Left lung (tissue), 4 donors: ENCODE measurements at regions not wholly inside any gene's neighbourhood (a gene's known extent, or its start where the extent isn't known, plus 50 kb on each side); places are given as distances from the start of the nearest gene placed in this dataset.

Experiments used
- ATAC-seq: fragments of 200-7000 bp; cut with Tn5 transposase; one replicate; pipeline ENCODE4 v1.9.1; 2020; ENCODE audit warnings: moderate library complexity
- DNase-seq, 4 donors: peaks; one replicate each; pipeline ENCODE4 v3.0.0-alpha.2; 2013 to 2020
- H3K27ac ChIP-seq, 2 donors: fragments of 200-600 bp; sonication (generic) in 1 of 2; one replicate each; pipeline versions ENCODE4 v1.5.0 to v1.8.0; 2020 to 2021
- H3K27me3 ChIP-seq, 2 donors: fragments of 200-600 bp; sonication (generic) in 1 of 2; one replicate each; pipeline versions ENCODE4 v1.5.0 to v1.8.0; 2020 to 2021
- H3K36me3 ChIP-seq, 2 donors: fragments of 200-600 bp; sonication (generic) in 1 of 2; one replicate each; pipeline versions ENCODE4 v1.5.0 to v1.8.0; 2020 to 2021
- H3K4me1 ChIP-seq, 2 donors: fragments of 200-600 bp; one replicate each; pipeline ENCODE4 v1.8.0; 2021
- H3K4me3 ChIP-seq, 2 donors: fragments of 200-600 bp; sonication (generic) in 1 of 2; one replicate each; pipeline versions ENCODE4 v1.5.0 to v1.8.0; 2020 to 2021; ENCODE audit warnings: mild to moderate bottlenecking in 1 of 2
- H3K9me3 ChIP-seq, 2 donors: fragments of 200-600 bp; sonication (generic) in 1 of 2; one replicate each; pipeline versions ENCODE4 v1.5.0 to v1.8.0; 2020 to 2021
- intact Hi-C, 2 donors: fragments of 100-400 bp; cut with DNase I; formaldehyde crosslinking; loops; one replicate each; pipeline versions ENCODE4 v1.11.2 to v1.14.2; 2022
- TF ChIP-seq, protein P1 (sequence below), 2 donors: fragments of 200-600 bp; sonication (generic) in 1 of 2; IDR thresholded peaks; one replicate each; pipeline versions ENCODE4 v1.5.0 to v1.8.0; 2021; ENCODE audit warnings: antibody characterized with exemption in 2 of 2
- donor health status: DM: no; HTN: yes; CAD: no.
- donor health status: DM: no; HTN: no; CAD: no.

DNA sequence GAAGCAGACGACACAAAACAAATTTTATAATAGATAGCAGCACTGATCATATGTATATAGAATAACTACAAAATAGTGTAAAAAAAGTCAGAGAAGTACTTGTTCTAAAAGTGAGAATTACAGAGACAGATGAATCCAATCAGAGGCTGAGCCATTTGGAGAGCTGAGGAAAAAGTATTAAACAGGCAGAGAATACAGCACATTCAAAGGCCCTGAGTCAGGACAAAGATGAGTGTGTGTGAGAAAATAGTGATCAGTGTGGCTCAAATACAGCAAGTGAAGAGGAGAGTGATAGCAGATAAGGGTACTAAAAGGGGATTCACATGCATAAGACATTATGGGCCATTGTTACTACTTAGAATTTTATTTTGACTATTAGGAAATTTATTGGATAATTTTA is 430.6 kb upstream of the BRINP3 start:
- H3K4me3 ChIP-seq: no peak overlapping the region

DNA sequence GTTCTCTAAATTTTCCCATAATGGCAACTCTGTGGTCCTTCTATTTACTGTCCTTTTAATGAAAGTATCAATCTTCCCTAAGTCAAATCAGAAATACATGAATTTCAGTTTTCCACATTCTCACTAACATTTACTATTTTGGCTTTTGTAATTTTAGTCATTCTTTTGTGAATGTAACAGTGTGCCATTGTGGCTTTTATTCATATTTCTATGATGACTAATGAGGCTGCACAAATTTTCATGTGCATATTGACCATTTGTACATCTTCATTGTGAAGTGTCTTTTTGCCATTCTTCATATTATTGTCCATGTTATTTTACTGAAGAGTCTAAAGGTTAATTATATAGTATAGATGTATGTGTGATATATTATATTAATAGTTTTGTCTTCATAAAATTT is 431.0 kb upstream of the BRINP3 start:
- H3K4me3 ChIP-seq: no peak overlapping the region
- no peaks in the 10 kb centered on the region for H3K27me3 ChIP-seq
- H3K36me3 ChIP-seq: no peaks in the 10 kb centered on the region
- ATAC-seq (no peak), DNase-seq (no peak)
- H3K4me1 ChIP-seq: no peaks in the 10 kb centered on the region
- peaks cover 0 to 11% of the 10 kb centered on the region in 2 donors for H3K9me3 ChIP-seq
- H3K27ac ChIP-seq: no peak overlapping the region
- TF ChIP-seq, protein P1, sequence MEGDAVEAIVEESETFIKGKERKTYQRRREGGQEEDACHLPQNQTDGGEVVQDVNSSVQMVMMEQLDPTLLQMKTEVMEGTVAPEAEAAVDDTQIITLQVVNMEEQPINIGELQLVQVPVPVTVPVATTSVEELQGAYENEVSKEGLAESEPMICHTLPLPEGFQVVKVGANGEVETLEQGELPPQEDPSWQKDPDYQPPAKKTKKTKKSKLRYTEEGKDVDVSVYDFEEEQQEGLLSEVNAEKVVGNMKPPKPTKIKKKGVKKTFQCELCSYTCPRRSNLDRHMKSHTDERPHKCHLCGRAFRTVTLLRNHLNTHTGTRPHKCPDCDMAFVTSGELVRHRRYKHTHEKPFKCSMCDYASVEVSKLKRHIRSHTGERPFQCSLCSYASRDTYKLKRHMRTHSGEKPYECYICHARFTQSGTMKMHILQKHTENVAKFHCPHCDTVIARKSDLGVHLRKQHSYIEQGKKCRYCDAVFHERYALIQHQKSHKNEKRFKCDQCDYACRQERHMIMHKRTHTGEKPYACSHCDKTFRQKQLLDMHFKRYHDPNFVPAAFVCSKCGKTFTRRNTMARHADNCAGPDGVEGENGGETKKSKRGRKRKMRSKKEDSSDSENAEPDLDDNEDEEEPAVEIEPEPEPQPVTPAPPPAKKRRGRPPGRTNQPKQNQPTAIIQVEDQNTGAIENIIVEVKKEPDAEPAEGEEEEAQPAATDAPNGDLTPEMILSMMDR (IDR thresholded peaks at IDR 0.05): no peak
- intact Hi-C loops: no loop called here

More for the DNA sequence above, 430.6 kb upstream of the BRINP3 start:
- no peak overlapping the region for H3K27ac ChIP-seq
- ATAC-seq (no peak), DNase-seq (no peak)
- intact Hi-C loops: no loop called here
- peaks cover 0 to 10% of the 10 kb centered on the region in 2 donors for H3K9me3 ChIP-seq
- no peaks in the 10 kb centered on the region for H3K4me1 ChIP-seq
- H3K36me3 ChIP-seq: no peaks in the 10 kb centered on the region
- H3K27me3 ChIP-seq: no peaks in the 10 kb centered on the region
- TF ChIP-seq, protein P1 (IDR thresholded peaks at IDR 0.05): no peak

DNA sequence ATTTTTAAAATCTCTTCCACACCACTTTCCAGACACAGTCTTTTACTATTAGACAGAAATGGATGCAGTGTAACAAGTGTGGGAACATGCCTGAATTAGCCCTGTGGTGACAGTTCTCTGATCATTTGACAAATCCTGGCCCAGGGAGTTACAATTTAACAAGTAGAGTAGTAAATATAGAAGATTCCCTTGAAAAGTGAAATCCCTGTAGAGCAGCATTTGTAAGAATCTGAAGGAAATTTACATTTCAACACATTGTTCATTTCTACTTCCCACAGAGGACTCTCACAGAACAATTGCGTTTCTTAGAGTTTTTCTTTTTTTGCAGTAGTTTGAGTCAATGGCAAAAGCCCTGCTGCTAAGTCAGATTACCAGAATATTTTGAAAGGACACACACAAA is 458.3 kb upstream of the BRINP3 start:
- Histone ChIP-seq H3K4me3 (no peak overlapping the region), H3K9me3 (peaks cover 0 to 7% of the 10 kb centered on the region in 2 donors), H3K36me3 (no peaks in the 10 kb centered on the region), H3K4me1 (no peaks in the 10 kb centered on the region), H3K27me3 (no peaks in the 10 kb centered on the region), H3K27ac (no peak overlapping the region)
- DNase-seq (no peak), ATAC-seq (no peak)
- TF ChIP-seq, protein P1 (IDR thresholded peaks at IDR 0.05): no peak
- intact Hi-C loops: no loop called here

DNA sequence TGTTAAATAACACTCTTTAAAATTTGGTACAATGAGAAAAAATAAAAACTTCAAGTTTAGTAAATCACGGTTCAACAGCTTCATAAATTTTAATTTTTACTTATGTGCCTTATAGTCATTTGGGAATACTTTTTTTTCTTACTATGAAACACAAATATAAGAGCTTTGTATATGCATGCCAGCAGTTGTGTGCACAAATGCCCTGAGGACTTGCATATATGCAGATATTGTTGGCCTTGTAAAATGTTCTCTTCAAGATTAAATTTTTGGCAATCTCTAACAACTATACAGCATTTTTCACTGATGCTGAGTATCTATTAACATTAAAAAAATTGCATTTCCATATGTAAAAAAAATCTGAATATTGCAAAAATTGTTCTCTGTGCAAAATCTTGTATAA is 458.7 kb upstream of the BRINP3 start:
- TF ChIP-seq, protein P1 (IDR thresholded peaks at IDR 0.05): no peak
- DNase-seq (no peak), ATAC-seq (no peak)
- peaks cover 0 to 7% of the 10 kb centered on the region in 2 donors for H3K9me3 ChIP-seq
- H3K4me3 ChIP-seq: no peak overlapping the region
- H3K4me1 ChIP-seq: no peaks in the 10 kb centered on the region
- intact Hi-C loops: no loop called here
- no peaks in the 10 kb centered on the region for H3K36me3 ChIP-seq
- H3K27ac ChIP-seq: no peak overlapping the region
- no peaks in the 10 kb centered on the region for H3K27me3 ChIP-seq

DNA sequence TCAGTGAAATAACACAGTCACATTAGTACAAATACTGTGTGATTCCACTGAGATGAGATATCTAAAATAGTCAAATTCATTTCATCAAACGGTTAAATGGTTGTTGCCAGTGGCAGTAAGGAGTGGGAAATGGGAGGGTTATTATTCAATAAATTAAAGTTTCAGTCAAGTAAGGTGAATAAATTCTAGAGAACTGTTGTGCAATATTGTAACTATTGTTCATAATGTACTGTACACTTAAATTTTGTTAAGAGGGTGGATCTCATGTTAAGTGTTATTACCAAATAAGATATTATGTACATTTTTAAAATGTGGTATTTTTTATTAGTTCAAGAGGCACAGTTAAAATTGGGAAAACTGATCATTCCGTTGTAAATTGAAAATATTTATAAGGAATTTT is 463.3 kb upstream of the BRINP3 start:
- intact Hi-C loops: no loop called here
- TF ChIP-seq, protein P1 (IDR thresholded peaks at IDR 0.05): no peak
- DNase-seq (no peak), ATAC-seq (no peak)
- Histone ChIP-seq H3K4me3 (no peak overlapping the region), H3K9me3 (peaks cover 0 to 9% of the 10 kb centered on the region in 2 donors), H3K27ac (no peak overlapping the region), H3K4me1 (no peaks in the 10 kb centered on the region), H3K27me3 (no peaks in the 10 kb centered on the region), H3K36me3 (no peaks in the 10 kb centered on the region)
